Liver (tissue), 8 donors: ENCODE measurements at regions not wholly inside any gene's neighbourhood (a gene's known extent, or its start where the extent isn't known, plus 50 kb on each side); places are given as distances from the start of the nearest gene placed in this dataset.

ENCODE experiments used
- DNase-seq: peaks from one replicate; pipeline ENCODE4 v3.0.0-alpha.2; 2017; ENCODE audit warnings: low spot score
- H3K27ac ChIP-seq, 2 donors: one replicate each; pipeline ENCODE4 v1.7.0; 2013; ENCODE audit warnings: inconsistent platforms in 2 of 2, low read length in 2 of 2, control low read depth in 1 of 2, low read depth in 1 of 2, mild to moderate bottlenecking in 1 of 2
- H3K27me3 ChIP-seq, 4 donors: one replicate each; pipeline versions ENCODE4 v1.6.1 to v1.7.0; 2013; ENCODE audit warnings: low read length in 3 of 4, inconsistent platforms in 1 of 4, mild to moderate bottlenecking in 1 of 4, moderate library complexity in 1 of 4; ENCODE audit not compliant: control insufficient read depth in 4 of 4, insufficient read depth in 4 of 4
- H3K36me3 ChIP-seq, 4 donors: one replicate each; pipeline versions ENCODE4 v1.6.1 to v1.7.0; 2013; ENCODE audit warnings: low read length in 3 of 4, mild to moderate bottlenecking in 3 of 4, low read depth in 1 of 4, moderate library complexity in 1 of 4; ENCODE audit not compliant: control insufficient read depth in 4 of 4, insufficient read depth in 3 of 4
- H3K4me1 ChIP-seq, 4 donors: one replicate each; pipeline versions ENCODE4 v1.6.1 to v1.7.0; 2013; ENCODE audit warnings: low read length in 3 of 4, mild to moderate bottlenecking in 3 of 4, moderate library complexity in 1 of 4; ENCODE audit not compliant: control insufficient read depth in 4 of 4, insufficient read depth in 4 of 4
- H3K4me3 ChIP-seq, 3 donors: one replicate each; pipeline versions ENCODE4 v1.6.1 to v1.7.0; 2013; ENCODE audit warnings: low read length in 3 of 3, control low read depth in 1 of 3, low read depth in 1 of 3, mild to moderate bottlenecking in 1 of 3
- H3K9ac ChIP-seq, 2 donors: one replicate each; pipeline ENCODE4 v1.7.0; 2013; ENCODE audit warnings: low read length in 2 of 2, mild to moderate bottlenecking in 2 of 2, moderate library complexity in 2 of 2, control low read depth in 1 of 2, low read depth in 1 of 2
- H3K9me3 ChIP-seq, 4 donors: one replicate each; pipeline versions ENCODE4 v1.6.1 to v1.7.0; 2013; ENCODE audit warnings: low read length in 3 of 4; ENCODE audit not compliant: control insufficient read depth in 4 of 4
- ATF3 ChIP-seq: IDR thresholded peaks from 2 replicates; pipeline ENCODE4 v1.6.1; 2016; ENCODE audit warnings: antibody characterized with exemption
- EGR1 ChIP-seq, 2 donors: IDR thresholded peaks; 2 replicates each; pipeline ENCODE4 v1.6.1; 2016 to 2018; ENCODE audit warnings: antibody characterized with exemption in 2 of 2, low read depth in 2 of 2
- FOXA1 ChIP-seq: IDR thresholded peaks from 2 replicates; pipeline ENCODE4 v1.6.1; 2016; ENCODE audit warnings: antibody characterized with exemption
- FOXA2 ChIP-seq: IDR thresholded peaks from 2 replicates; pipeline ENCODE4 v1.6.1; 2016; ENCODE audit warnings: antibody characterized with exemption
- GABPA ChIP-seq, 2 donors: IDR thresholded peaks in 1 of 2; conservative IDR thresholded peaks in 1 of 2; 2 replicates each; pipeline ENCODE4 v1.6.1; 2016; ENCODE audit warnings: antibody characterized with exemption in 2 of 2, mild to moderate bottlenecking in 1 of 2, moderate library complexity in 1 of 2
- HNF4A ChIP-seq, 2 donors: conservative IDR thresholded peaks; 2 replicates each; pipeline ENCODE4 v1.6.1; 2016; ENCODE audit warnings: antibody characterized with exemption in 2 of 2, mild to moderate bottlenecking in 2 of 2
- HNF4G ChIP-seq: IDR thresholded peaks from 2 replicates; pipeline ENCODE4 v1.6.1; 2016; ENCODE audit warnings: antibody characterized with exemption
- JUND ChIP-seq, 2 donors: IDR thresholded peaks; 2 replicates each; pipeline ENCODE4 v1.6.1; 2016; ENCODE audit warnings: antibody characterized with exemption in 2 of 2
- MAX ChIP-seq: IDR thresholded peaks from 2 replicates; pipeline ENCODE4 v1.6.1; 2016; ENCODE audit warnings: antibody characterized with exemption
- NR2F2 ChIP-seq: IDR thresholded peaks from 2 replicates; pipeline ENCODE4 v1.6.1; 2016; ENCODE audit warnings: antibody characterized with exemption
- RXRA ChIP-seq, 2 donors: IDR thresholded peaks; 2 replicates each; pipeline ENCODE4 v1.6.1; 2017 to 2018; ENCODE audit warnings: antibody characterized with exemption in 2 of 2, mild to moderate bottlenecking in 1 of 2
- SP1 ChIP-seq: IDR thresholded peaks from 2 replicates; pipeline ENCODE4 v1.6.1; 2018; ENCODE audit warnings: antibody characterized with exemption, mild to moderate bottlenecking
- TAF1 ChIP-seq: conservative IDR thresholded peaks from 2 replicates; pipeline ENCODE4 v1.6.1; 2016; ENCODE audit warnings: antibody characterized with exemption, mild to moderate bottlenecking
- YY1 ChIP-seq: IDR thresholded peaks from 2 replicates; pipeline ENCODE4 v1.6.1; 2016; ENCODE audit warnings: antibody characterized with exemption, mild to moderate bottlenecking
- WGBS: extraction: QIAGEN DNeasy Blood & Tissue Kit; methylation state at CpG from one replicate; pipeline ENCODE4 v1.1.7; 2013; 5-methylcytosine and 5-hydroxymethylcytosine counted together
- TF ChIP-seq, protein P1 (sequence below): IDR thresholded peaks from 2 replicates; pipeline ENCODE4 v1.6.1; 2016; ENCODE audit warnings: antibody characterized with exemption, mild to moderate bottlenecking
- TF ChIP-seq, protein P2 (sequence below): IDR thresholded peaks from 2 replicates; pipeline ENCODE4 v1.6.1; 2016; ENCODE audit warnings: antibody characterized with exemption
- TF ChIP-seq, protein P3 (sequence below): fragments of 150-350 bp; IDR thresholded peaks from 2 replicates; pipeline ENCODE4 v1.5.1; 2017; ENCODE audit warnings: improper control_type of control experiment, low read depth, low read length; ENCODE audit not compliant: missing input control
- donor health status: healthy.
- donor health status: healthy.
- donor health status: healthy.
- donor health status: healthy.
- donor health status: healthy.

DNA sequence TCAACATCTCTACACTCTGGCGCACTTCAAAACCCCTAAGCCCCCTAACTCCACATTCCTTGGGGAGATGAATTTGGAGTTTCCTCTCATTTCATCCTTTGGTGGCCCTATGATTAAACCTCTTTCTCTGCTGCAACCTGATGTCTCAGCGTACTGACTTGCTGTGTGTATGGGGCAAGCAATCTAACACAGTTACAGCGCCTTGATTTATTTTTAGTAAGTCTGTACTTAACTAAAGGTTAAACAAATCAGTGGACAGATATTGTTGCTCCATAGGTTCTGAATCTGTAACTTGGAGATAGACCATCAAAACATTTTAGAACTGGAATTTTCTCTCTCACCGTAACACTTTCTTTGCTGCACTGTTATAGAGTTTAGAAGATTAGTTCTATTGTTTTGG is 452.8 kb downstream of the IRX1 start:
- Histone ChIP-seq H3K36me3 (no peaks in the 10 kb centered on the region), H3K9ac (no peak overlapping the region), H3K27ac (no peak overlapping the region), H3K4me3 (no peak overlapping the region), H3K27me3 (no peaks in the 10 kb centered on the region), H3K9me3 (peaks cover 0 to 2% (median 0%) of the 10 kb centered on the region in 4 donors), H3K4me1 (no peaks in the 10 kb centered on the region)
- no peak for DNase-seq
- TF ChIP-seq MAX (no peak), NR2F2 (no peak), FOXA2 (no peak), GABPA (IDR thresholded peaks at IDR 0.05 in 1 of 2, conservative IDR thresholded peaks at IDR 0.05 in 1 of 2) (no peak), SP1 (no peak), JUND (IDR thresholded peaks at IDR 0.05) (no peak), ATF3 (no peak)
- TF ChIP-seq, protein P1, sequence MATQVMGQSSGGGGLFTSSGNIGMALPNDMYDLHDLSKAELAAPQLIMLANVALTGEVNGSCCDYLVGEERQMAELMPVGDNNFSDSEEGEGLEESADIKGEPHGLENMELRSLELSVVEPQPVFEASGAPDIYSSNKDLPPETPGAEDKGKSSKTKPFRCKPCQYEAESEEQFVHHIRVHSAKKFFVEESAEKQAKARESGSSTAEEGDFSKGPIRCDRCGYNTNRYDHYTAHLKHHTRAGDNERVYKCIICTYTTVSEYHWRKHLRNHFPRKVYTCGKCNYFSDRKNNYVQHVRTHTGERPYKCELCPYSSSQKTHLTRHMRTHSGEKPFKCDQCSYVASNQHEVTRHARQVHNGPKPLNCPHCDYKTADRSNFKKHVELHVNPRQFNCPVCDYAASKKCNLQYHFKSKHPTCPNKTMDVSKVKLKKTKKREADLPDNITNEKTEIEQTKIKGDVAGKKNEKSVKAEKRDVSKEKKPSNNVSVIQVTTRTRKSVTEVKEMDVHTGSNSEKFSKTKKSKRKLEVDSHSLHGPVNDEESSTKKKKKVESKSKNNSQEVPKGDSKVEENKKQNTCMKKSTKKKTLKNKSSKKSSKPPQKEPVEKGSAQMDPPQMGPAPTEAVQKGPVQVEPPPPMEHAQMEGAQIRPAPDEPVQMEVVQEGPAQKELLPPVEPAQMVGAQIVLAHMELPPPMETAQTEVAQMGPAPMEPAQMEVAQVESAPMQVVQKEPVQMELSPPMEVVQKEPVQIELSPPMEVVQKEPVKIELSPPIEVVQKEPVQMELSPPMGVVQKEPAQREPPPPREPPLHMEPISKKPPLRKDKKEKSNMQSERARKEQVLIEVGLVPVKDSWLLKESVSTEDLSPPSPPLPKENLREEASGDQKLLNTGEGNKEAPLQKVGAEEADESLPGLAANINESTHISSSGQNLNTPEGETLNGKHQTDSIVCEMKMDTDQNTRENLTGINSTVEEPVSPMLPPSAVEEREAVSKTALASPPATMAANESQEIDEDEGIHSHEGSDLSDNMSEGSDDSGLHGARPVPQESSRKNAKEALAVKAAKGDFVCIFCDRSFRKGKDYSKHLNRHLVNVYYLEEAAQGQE, result no peak
- TF ChIP-seq, protein P2, sequence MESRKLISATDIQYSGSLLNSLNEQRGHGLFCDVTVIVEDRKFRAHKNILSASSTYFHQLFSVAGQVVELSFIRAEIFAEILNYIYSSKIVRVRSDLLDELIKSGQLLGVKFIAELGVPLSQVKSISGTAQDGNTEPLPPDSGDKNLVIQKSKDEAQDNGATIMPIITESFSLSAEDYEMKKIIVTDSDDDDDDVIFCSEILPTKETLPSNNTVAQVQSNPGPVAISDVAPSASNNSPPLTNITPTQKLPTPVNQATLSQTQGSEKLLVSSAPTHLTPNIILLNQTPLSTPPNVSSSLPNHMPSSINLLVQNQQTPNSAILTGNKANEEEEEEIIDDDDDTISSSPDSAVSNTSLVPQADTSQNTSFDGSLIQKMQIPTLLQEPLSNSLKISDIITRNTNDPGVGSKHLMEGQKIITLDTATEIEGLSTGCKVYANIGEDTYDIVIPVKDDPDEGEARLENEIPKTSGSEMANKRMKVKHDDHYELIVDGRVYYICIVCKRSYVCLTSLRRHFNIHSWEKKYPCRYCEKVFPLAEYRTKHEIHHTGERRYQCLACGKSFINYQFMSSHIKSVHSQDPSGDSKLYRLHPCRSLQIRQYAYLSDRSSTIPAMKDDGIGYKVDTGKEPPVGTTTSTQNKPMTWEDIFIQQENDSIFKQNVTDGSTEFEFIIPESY, result no peak
- 72% methylated on average over 4 of the region's 4 CpGs for WGBS

DNA sequence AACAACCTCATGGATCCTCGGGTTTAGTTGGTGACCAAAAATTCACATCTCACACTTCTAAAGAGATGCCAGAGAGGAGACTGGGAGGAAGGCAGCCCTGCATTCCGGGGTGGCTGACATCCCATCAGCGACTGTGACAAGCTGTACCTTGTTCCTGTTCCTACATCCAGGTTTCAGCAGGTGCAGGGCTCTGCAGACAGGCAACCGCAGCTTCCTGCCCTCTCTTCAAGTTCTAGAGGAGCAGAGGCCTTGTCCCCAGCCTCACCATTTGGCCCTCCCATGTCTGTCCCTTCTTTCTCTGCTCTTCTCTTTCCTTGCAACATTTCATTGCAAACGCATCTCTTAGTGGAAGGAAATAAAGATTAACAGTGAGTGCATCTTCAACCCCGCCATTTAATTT is 454.6 kb downstream of the IRX1 start:
- H3K4me3 ChIP-seq, result no peak overlapping the region
- no peaks in the 10 kb centered on the region for H3K27me3 ChIP-seq
- no peak overlapping the region for H3K27ac ChIP-seq
- DNase-seq, result no peak
- H3K9ac ChIP-seq, result no peak overlapping the region
- no peaks in the 10 kb centered on the region for H3K4me1 ChIP-seq
- H3K36me3 ChIP-seq, result no peaks in the 10 kb centered on the region
- WGBS, result 69% methylated on average over 6 of the region's 6 CpGs
- TF ChIP-seq TAF1 (no peak), NR2F2 (no peak), FOXA2 (no peak), SP1 (no peak), EGR1 (IDR thresholded peaks at IDR 0.05; ENCODE audit: low read depth in 2 of 2) (no peak), GABPA (IDR thresholded peaks at IDR 0.05 in 1 of 2, conservative IDR thresholded peaks at IDR 0.05 in 1 of 2) (no peak), HNF4A (conservative IDR thresholded peaks at IDR 0.05) (no peak), HNF4G (no peak), YY1 (no peak), ATF3 (no peak), FOXA1 (no peak), RXRA (IDR thresholded peaks at IDR 0.05) (no peak), MAX (no peak)
- TF ChIP-seq, protein P1, result no peak
- TF ChIP-seq, protein P3, sequence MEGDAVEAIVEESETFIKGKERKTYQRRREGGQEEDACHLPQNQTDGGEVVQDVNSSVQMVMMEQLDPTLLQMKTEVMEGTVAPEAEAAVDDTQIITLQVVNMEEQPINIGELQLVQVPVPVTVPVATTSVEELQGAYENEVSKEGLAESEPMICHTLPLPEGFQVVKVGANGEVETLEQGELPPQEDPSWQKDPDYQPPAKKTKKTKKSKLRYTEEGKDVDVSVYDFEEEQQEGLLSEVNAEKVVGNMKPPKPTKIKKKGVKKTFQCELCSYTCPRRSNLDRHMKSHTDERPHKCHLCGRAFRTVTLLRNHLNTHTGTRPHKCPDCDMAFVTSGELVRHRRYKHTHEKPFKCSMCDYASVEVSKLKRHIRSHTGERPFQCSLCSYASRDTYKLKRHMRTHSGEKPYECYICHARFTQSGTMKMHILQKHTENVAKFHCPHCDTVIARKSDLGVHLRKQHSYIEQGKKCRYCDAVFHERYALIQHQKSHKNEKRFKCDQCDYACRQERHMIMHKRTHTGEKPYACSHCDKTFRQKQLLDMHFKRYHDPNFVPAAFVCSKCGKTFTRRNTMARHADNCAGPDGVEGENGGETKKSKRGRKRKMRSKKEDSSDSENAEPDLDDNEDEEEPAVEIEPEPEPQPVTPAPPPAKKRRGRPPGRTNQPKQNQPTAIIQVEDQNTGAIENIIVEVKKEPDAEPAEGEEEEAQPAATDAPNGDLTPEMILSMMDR, result no peak
- H3K9me3 ChIP-seq, result no peaks in the 10 kb centered on the region
